NB4 (cell line): ENCODE measurements at regions not wholly inside any gene's neighbourhood (a gene's known extent, or its start where the extent isn't known, plus 50 kb on each side); places are given as distances from the start of the nearest gene placed in this dataset.

ENCODE experiments used
- CTCF ChIP-seq: IDR thresholded peaks from one replicate; pipeline ENCODE4 v1.5.1; 2012; ENCODE audit warnings: low read depth, low read length
- POLR2A ChIP-seq: IDR thresholded peaks from 2 replicates; pipeline ENCODE4 v1.6.1; 2011; ENCODE audit warnings: mild to moderate bottlenecking; ENCODE audit not compliant: insufficient read length; ENCODE audit errors: extremely low read depth

DNA sequence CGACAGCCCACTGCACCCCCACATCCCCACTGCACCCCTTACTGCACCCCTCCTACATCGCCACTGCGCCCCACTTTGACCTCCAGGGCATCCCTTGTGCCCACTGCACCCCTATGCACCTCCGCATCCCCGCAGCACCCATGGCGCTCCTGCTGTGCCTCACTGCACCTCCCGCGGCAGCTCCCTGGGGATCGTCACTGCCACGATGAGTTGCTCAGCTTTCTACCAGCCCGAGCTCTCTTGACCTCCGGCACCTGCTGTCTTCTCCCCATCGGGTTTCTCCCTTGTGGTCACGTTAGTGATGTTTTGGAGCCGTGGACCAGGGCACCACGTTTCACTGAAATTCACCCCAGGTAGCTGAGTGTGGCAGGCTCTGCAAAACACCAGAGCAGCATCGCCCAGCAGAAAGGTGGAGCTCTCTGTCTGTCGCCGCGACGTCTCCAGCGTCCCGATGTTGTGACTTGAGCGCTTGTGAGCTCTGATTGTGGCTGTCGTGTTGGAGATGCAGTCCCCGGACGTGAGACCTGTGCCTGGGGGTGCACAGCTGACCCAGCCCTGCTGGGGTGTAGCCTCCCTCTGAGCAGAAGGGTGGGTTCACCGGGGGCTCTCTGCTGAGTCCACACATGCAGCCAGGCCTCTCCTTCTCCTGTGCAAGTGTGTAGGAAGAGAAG is 147.7 kb downstream of the DNAJB6 start:
- TF ChIP-seq CTCF, result no peak
- TF ChIP-seq POLR2A, result no peak
